Pancreas (tissue), 10 donors: ENCODE measurements at regions not wholly inside any gene's neighbourhood (a gene's known extent, or its start where the extent isn't known, plus 50 kb on each side); places are given as distances from the start of the nearest gene placed in this dataset.

Experiments used
- ATAC-seq, 4 donors: fragments of 200-7000 bp; cut with Tn5 transposase; one replicate each; pipeline versions ENCODE4 v1.8.0 to v1.9.1; 2020; ENCODE audit warnings: mild to moderate bottlenecking in 4 of 4, moderate library complexity in 4 of 4
- DNase-seq, 6 donors: peaks; one replicate each; pipeline ENCODE4 v3.0.0-alpha.2; 2020
- FAIRE-seq: peaks from 2 replicates; lab custom pipeline; 2012; peaks lifted over from hg19 to GRCh38; lab: Jason Lieb, UNC
- H3K27ac ChIP-seq, 4 donors: fragments of 200-600 bp; sonication (generic); 1 replicate in 3 of 4; 2 replicates in 1 of 4; pipeline versions ENCODE4 v1.5.0 to v1.8.0; 2020
- H3K27me3 ChIP-seq, 4 donors: fragments of 200-600 bp; one replicate each; pipeline ENCODE4 v1.8.0; 2021
- H3K36me3 ChIP-seq, 3 donors: fragments of 200-600 bp; sonication (generic) in 1 of 3; one replicate each; pipeline versions ENCODE4 v1.5.0 to v1.8.0; 2020 to 2021
- H3K4me1 ChIP-seq, 3 donors: fragments of 200-600 bp; one replicate each; pipeline ENCODE4 v1.8.0; 2021
- H3K4me3 ChIP-seq, 4 donors: fragments of 200-600 bp; sonication (generic) in 2 of 4; one replicate each; pipeline versions ENCODE4 v1.5.0 to v1.8.0; 2020 to 2021
- H3K9me3 ChIP-seq, 4 donors: fragments of 200-600 bp; one replicate each; pipeline ENCODE4 v1.8.0; 2021
- CTCF ChIP-seq, 4 donors: fragments of 200-600 bp; sonication (generic) in 3 of 4; IDR thresholded peaks; one replicate each; pipeline versions ENCODE4 v1.5.0 to v1.8.0; 2021; ENCODE audit warnings: antibody characterized with exemption in 4 of 4
- WGBS, 2 donors: extraction: QIAGEN DNeasy Blood & Tissue Kit; methylation state at CpG; one replicate each; pipeline ENCODE4 v1.1.7; 2013; 5-methylcytosine and 5-hydroxymethylcytosine counted together
- intact Hi-C, 3 donors: fragments of 100-400 bp; cut with DNase I; formaldehyde crosslinking; loops; one replicate each; pipeline versions ENCODE4 v1.11.1 to v1.14.2; 2022
- donor health status: healthy with polysubstance abuse.
- donor health status: DM: no; HTN: no; CAD: no; lungs with moderate emphysema.
- donor health status: DM: no; HTN: no; CAD: no.
- donor health status: control.
- donor health status: control.
- donor health status: Bipolar disorder and iron deficiency.
- donor health status: DM: yes; HTN: yes; CAD: no.
- donor health status: DM: no; HTN: no; CAD: no.
- donor health status: DM: no; HTN: no; CAD: no.
- donor health status: DM: yes; HTN: yes; CAD: no.

DNA sequence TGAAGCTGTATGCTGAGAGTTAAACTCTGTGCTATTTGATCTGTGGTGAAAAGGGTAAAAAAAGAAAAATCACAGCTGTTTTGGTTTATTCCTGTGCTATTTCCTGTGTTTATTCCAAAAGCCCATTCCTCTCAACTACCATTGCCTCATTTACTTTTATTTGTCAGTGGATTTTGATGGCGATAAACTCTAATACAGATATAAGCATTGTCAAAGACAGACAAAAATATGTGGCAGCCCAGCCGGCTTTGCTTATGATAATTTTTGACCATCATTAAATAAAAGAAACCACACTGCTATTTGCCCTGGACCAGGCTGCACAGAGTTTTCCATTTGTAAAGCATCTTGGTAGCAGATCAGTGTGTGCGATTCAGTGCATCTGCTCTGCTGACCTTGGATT lies 473.6 kb upstream of the ASIC2 start:
- H3K27ac ChIP-seq: no peak overlapping the region
- WGBS, 2 donors: 48 to 52% methylated on average over 3 of the region's 3 CpGs
- no peak for ATAC-seq

GRCh38 chr17:33769066-33769465 lies 476.0 kb upstream of the ASIC2 start:
- FAIRE-seq: no peak
- WGBS, 2 donors: 67 to 76% methylated on average over 4 of the region's 4 CpGs
- Histone ChIP-seq H3K27me3 (no peaks in the 10 kb centered on the region), H3K4me1 (no peaks in the 10 kb centered on the region), H3K27ac (no peak overlapping the region), H3K4me3 (no peak overlapping the region), H3K36me3 (no peaks in the 10 kb centered on the region), H3K9me3 (no peaks in the 10 kb centered on the region)
- ATAC-seq: no peak
- intact Hi-C loops: no loop called here
- TF ChIP-seq CTCF (IDR thresholded peaks at IDR 0.05): no peak
- DNase-seq: no peak

More for the DNA sequence above, 473.6 kb upstream of the ASIC2 start:
- no peak for TF ChIP-seq CTCF (IDR thresholded peaks at IDR 0.05)
- Histone ChIP-seq H3K4me3 (no peak overlapping the region), H3K9me3 (no peaks in the 10 kb centered on the region), H3K27me3 (no peaks in the 10 kb centered on the region), H3K36me3 (no peaks in the 10 kb centered on the region), H3K4me1 (no peaks in the 10 kb centered on the region)
- intact Hi-C loops: no loop called here
- FAIRE-seq (no peak), DNase-seq (no peak)

DNA sequence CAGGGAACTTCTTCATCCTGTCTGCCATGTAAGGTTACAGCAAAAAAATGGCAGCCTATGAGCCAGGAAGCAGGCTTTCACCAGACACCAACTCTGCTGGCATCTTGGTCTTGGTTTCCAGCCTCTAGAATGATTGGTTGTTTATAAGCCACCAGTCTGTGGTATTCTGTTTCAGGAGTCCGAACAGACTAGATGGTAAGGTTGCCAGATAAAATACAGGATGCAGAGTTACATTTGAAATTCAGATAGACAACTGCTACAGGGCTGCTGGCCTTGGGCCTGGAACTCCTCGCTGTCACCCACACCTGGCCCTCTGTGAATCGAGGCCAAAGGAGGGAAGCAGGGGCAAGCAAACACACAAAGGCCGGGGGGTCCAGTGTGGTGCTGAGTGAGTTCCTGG lies 478.8 kb upstream of the CCL2 start:
- intact Hi-C loops: loop anchor here in 1 of 3 donors (5.0 kb wide), 1 partner anchor 391 kb away; no protein-coding TSS in a partner anchor
- H3K27ac ChIP-seq: no peak overlapping the region
- 37 to 48% methylated on average over 4 of the region's 4 CpGs for WGBS, 2 donors
- no peaks in the 10 kb centered on the region for H3K4me1 ChIP-seq
- no peak overlapping the region for H3K4me3 ChIP-seq
- DNase-seq: no peak
- FAIRE-seq: no peak
- H3K27me3 ChIP-seq: no peaks in the 10 kb centered on the region
- H3K36me3 ChIP-seq: no peaks in the 10 kb centered on the region
- ATAC-seq: no peak
- H3K9me3 ChIP-seq: no peaks in the 10 kb centered on the region
- TF ChIP-seq CTCF (IDR thresholded peaks at IDR 0.05): no peak

GRCh38 chr17:33776903-33777302 lies 478.2 kb upstream of the CCL2 start:
- Histone ChIP-seq H3K36me3 (no peaks in the 10 kb centered on the region), H3K27ac (no peak overlapping the region), H3K27me3 (no peaks in the 10 kb centered on the region), H3K4me1 (no peaks in the 10 kb centered on the region), H3K9me3 (no peaks in the 10 kb centered on the region), H3K4me3 (no peak overlapping the region)
- TF ChIP-seq CTCF (IDR thresholded peaks at IDR 0.05): no peak
- peak in 1 of 6 donors; percentile 25 for DNase-seq
- 87% methylated on average over 9 of the region's 9 CpGs for WGBS, 2 donors
- no peak for FAIRE-seq
- intact Hi-C loops: loop anchor here in 1 of 3 donors (5.0 kb wide), 1 partner anchor 390 kb away; no protein-coding TSS in a partner anchor
- no peak for ATAC-seq

DNA sequence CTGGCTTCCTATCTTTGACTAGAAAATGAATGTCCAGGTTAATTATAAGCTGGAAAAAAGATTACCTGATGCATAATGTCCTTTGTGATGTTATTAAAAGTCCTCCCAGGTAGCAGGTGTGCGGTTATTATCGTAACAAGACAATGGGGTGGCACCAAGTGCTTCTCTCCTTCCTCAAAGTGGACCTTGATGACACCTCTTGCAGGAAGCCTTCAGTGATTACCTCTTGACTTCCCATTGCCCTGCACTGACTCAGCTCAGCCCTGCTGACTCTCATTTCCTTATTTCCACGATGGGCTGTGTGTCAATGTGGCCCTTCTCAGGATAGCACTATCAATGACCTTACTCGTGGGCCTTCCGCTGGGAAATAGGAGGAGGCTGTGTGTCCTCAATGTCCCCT lies 477.4 kb upstream of the CCL2 start:
- Histone ChIP-seq H3K36me3 (no peaks in the 10 kb centered on the region), H3K4me3 (no peak overlapping the region), H3K27ac (no peak overlapping the region), H3K4me1 (no peaks in the 10 kb centered on the region), H3K27me3 (no peaks in the 10 kb centered on the region), H3K9me3 (no peaks in the 10 kb centered on the region)
- no peak for DNase-seq
- 72 to 83% methylated on average over 5 of the region's 5 CpGs for WGBS, 2 donors
- no peak for FAIRE-seq
- intact Hi-C loops: loop anchor here in 1 of 3 donors (5.0 kb wide), 1 partner anchor 390 kb away; no protein-coding TSS in a partner anchor
- no peak for TF ChIP-seq CTCF (IDR thresholded peaks at IDR 0.05)
- ATAC-seq: no peak
